KMS-11 (cell line): ENCODE measurements at regions not wholly inside any gene's neighbourhood (a gene's known extent, or its start where the extent isn't known, plus 50 kb on each side); places are given as distances from the start of the nearest gene placed in this dataset.

Experiments
- H2AFZ ChIP-seq: fragments of 200-600 bp; sonication (generic); 2 replicates; pipeline ENCODE4 v1.6.1; 2016; ENCODE audit warnings: antibody characterized with exemption, mixed run types, low read depth
- H3K27ac ChIP-seq: fragments of 200-600 bp; sonication (generic); 2 replicates; pipeline ENCODE4 v1.6.1; 2016; ENCODE audit warnings: mild to moderate bottlenecking, mixed run types
- H3K27me3 ChIP-seq: fragments of 200-600 bp; sonication (generic); 2 replicates; pipeline ENCODE4 v1.6.1; 2017; ENCODE audit warnings: mild to moderate bottlenecking, low read depth, mixed run types, moderate library complexity; ENCODE audit not compliant: insufficient read depth
- H3K36me3 ChIP-seq: fragments of 200-600 bp; sonication (generic); 2 replicates; pipeline ENCODE4 v1.6.1; 2017; ENCODE audit warnings: mild to moderate bottlenecking, mixed run types; ENCODE audit not compliant: insufficient read depth
- H3K4me1 ChIP-seq: fragments of 200-600 bp; sonication (generic); 2 replicates; pipeline ENCODE4 v1.6.1; 2016; ENCODE audit warnings: mild to moderate bottlenecking, low read depth, mixed run types; ENCODE audit not compliant: poor library complexity, severe bottlenecking
- H3K4me2 ChIP-seq: fragments of 200-600 bp; sonication (generic); 2 replicates; pipeline ENCODE4 v1.7.0; 2016; ENCODE audit warnings: mild to moderate bottlenecking, mixed run types
- H3K4me3 ChIP-seq: fragments of 200-600 bp; sonication (generic); IDR thresholded peaks from 2 replicates; pipeline ENCODE4 v1.6.1; 2017; ENCODE audit warnings: low read depth, low read length, mixed read lengths; ENCODE audit not compliant: insufficient read depth
- H3K79me2 ChIP-seq: fragments of 200-600 bp; sonication (generic); 2 replicates; pipeline ENCODE4 v1.6.1; 2016; ENCODE audit warnings: low read depth, mixed run types; ENCODE audit not compliant: insufficient read depth
- H3K9ac ChIP-seq: fragments of 200-600 bp; sonication (generic); 2 replicates; pipeline ENCODE4 v1.6.1; 2016; ENCODE audit warnings: mild to moderate bottlenecking, mixed run types
- H4K20me1 ChIP-seq: fragments of 200-600 bp; sonication (generic); 2 replicates; pipeline ENCODE4 v1.6.1; 2016; ENCODE audit warnings: mild to moderate bottlenecking, mixed run types; ENCODE audit not compliant: insufficient read depth
- TF ChIP-seq, protein P1 (sequence below): fragments of 200-600 bp; sonication (generic); conservative IDR thresholded peaks from 2 replicates; pipeline ENCODE4 v1.6.1; 2017; ENCODE audit warnings: low read depth, mild to moderate bottlenecking, antibody characterized with exemption, low read length, moderate library complexity, mixed read lengths

- no peaks in the 10 kb centered on the region for H3K36me3 ChIP-seq
- no peak overlapping the region for H2AFZ ChIP-seq
- TF ChIP-seq, protein P1, sequence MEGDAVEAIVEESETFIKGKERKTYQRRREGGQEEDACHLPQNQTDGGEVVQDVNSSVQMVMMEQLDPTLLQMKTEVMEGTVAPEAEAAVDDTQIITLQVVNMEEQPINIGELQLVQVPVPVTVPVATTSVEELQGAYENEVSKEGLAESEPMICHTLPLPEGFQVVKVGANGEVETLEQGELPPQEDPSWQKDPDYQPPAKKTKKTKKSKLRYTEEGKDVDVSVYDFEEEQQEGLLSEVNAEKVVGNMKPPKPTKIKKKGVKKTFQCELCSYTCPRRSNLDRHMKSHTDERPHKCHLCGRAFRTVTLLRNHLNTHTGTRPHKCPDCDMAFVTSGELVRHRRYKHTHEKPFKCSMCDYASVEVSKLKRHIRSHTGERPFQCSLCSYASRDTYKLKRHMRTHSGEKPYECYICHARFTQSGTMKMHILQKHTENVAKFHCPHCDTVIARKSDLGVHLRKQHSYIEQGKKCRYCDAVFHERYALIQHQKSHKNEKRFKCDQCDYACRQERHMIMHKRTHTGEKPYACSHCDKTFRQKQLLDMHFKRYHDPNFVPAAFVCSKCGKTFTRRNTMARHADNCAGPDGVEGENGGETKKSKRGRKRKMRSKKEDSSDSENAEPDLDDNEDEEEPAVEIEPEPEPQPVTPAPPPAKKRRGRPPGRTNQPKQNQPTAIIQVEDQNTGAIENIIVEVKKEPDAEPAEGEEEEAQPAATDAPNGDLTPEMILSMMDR: no peak
- no peak overlapping the region for H3K4me2 ChIP-seq
- no peak overlapping the region for H3K27ac ChIP-seq
- H4K20me1 ChIP-seq: no peaks in the 10 kb centered on the region
- H3K4me3 ChIP-seq: no peak overlapping the region
- no peaks in the 10 kb centered on the region for H3K27me3 ChIP-seq
- no peak overlapping the region for H3K9ac ChIP-seq
- H3K4me1 ChIP-seq: no peaks in the 10 kb centered on the region
- no peaks in the 10 kb centered on the region for H3K79me2 ChIP-seq
Measured at GRCh38 chr9:11163843-11164242, 551.0 kb upstream of the PTPRD start.

GRCh38 chr9:11182001-11182400, 569.2 kb upstream of the PTPRD start:
- TF ChIP-seq, protein P1: no peak
- no peak overlapping the region for H2AFZ ChIP-seq
- H3K4me3 ChIP-seq: no peak overlapping the region
- no peak overlapping the region for H3K27ac ChIP-seq
- no peaks in the 10 kb centered on the region for H4K20me1 ChIP-seq
- no peaks in the 10 kb centered on the region for H3K27me3 ChIP-seq
- no peaks in the 10 kb centered on the region for H3K36me3 ChIP-seq
- no peaks in the 10 kb centered on the region for H3K4me1 ChIP-seq
- H3K4me2 ChIP-seq: no peak overlapping the region
- H3K79me2 ChIP-seq: no peaks in the 10 kb centered on the region
- H3K9ac ChIP-seq: no peak overlapping the region

DNA sequence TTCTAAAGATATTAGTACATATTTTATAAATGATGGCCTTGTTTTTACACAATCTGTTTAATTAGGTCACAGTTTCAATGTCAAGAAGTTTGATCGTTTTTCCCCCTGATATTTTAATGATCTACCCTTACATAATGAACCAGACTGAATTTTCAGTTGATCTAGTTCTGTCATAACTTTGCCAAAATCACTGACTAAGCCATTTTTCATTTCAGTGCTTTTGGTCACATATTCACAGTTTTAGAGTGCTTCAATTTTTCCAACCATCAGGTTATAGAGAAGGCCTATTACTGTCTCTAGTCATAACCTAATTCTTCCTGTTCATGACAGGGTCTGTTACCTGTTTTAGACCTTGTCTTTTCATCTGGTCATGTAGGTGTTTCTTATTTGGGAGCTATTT, 577.9 kb upstream of the PTPRD start:
- no peak overlapping the region for H3K9ac ChIP-seq
- no peaks in the 10 kb centered on the region for H4K20me1 ChIP-seq
- TF ChIP-seq, protein P1: no peak
- no peak overlapping the region for H3K4me2 ChIP-seq
- no peak overlapping the region for H3K27ac ChIP-seq
- no peaks in the 10 kb centered on the region for H3K27me3 ChIP-seq
- H3K4me1 ChIP-seq: no peaks in the 10 kb centered on the region
- H3K4me3 ChIP-seq: no peak overlapping the region
- no peak overlapping the region for H2AFZ ChIP-seq
- H3K79me2 ChIP-seq: no peaks in the 10 kb centered on the region
- no peaks in the 10 kb centered on the region for H3K36me3 ChIP-seq

DNA sequence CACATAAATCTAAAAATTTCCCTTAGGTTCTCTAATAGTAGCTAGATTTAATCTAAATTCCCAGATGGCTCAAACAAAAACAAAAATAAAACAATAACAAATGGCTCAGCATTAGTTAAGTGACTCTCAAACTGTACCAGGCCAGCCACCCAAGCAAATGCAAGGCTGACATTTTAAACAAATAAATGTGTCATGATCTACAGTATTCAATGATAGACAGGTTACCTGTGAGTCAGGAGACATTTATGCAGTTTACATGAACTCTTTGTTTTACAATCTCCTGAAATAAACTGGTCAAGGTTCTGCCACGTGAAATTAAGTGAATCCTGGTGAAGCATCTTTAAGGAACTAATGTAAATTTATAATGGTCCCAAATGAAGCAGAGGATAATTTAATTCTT, 580.2 kb upstream of the PTPRD start:
- Histone ChIP-seq H3K4me1 (no peaks in the 10 kb centered on the region), H3K27me3 (no peaks in the 10 kb centered on the region), H4K20me1 (no peaks in the 10 kb centered on the region), H2AFZ (no peak overlapping the region), H3K27ac (no peak overlapping the region), H3K79me2 (no peaks in the 10 kb centered on the region), H3K4me2 (no peak overlapping the region), H3K9ac (no peak overlapping the region), H3K36me3 (no peaks in the 10 kb centered on the region), H3K4me3 (no peak overlapping the region)
- TF ChIP-seq, protein P1: no peak
